DMS114 treated with DMSO at 0.1 percent for 48 hours (cell line): ENCODE measurements at regions not wholly inside any gene's neighbourhood (a gene's known extent, or its start where the extent isn't known, plus 50 kb on each side); places are given as distances from the start of the nearest gene placed in this dataset.

Experiments
- DNase-seq: peaks from one replicate; lab custom pipeline; 2025; ENCODE audit not compliant: unreplicated experiment; lab: John Stamatoyannopoulos, UW

- no peak for DNase-seq
Measured at GRCh38 chr14:101040538-101041442, 137.3 kb upstream of the RTL1 start.

- DNase-seq, result no peak
Measured at GRCh38 chr14:101043891-101044290, 140.4 kb upstream of the RTL1 start.

- no peak for DNase-seq
Measured at GRCh38 chr14:101044741-101045140, 141.2 kb upstream of the RTL1 start.

- no peak for DNase-seq
Measured at GRCh38 chr14:101045511-101045910, 142.0 kb upstream of the RTL1 start.

GRCh38 chr14:101046071-101046470 lies 142.5 kb upstream of the RTL1 start:
- no peak for DNase-seq

GRCh38 chr14:101047326-101047725 lies 143.8 kb upstream of the RTL1 start:
- no peak for DNase-seq

- DNase-seq, result no peak
Measured at GRCh38 chr14:101048766-101049165, 145.2 kb upstream of the RTL1 start.

- no peak for DNase-seq
Measured at GRCh38 chr14:101049511-101049910, 146.0 kb upstream of the RTL1 start.

GRCh38 chr14:101049942-101050341 lies 146.4 kb upstream of the RTL1 start:
- no peak for DNase-seq

GRCh38 chr14:101050901-101051490 lies 147.5 kb upstream of the RTL1 start:
- DNase-seq, result no peak

- DNase-seq, result no peak
Measured at GRCh38 chr14:101054671-101055070, 151.1 kb upstream of the RTL1 start.

GRCh38 chr14:101055106-101055662 lies 151.7 kb upstream of the RTL1 start:
- no peak for DNase-seq

- DNase-seq, result no peak
Measured at GRCh38 chr14:101055776-101056374, 152.4 kb upstream of the RTL1 start.

- no peak for DNase-seq
Measured at GRCh38 chr14:101056446-101056845, 152.9 kb upstream of the RTL1 start.

GRCh38 chr14:101057394-101057793 lies 153.9 kb upstream of the RTL1 start:
- DNase-seq, result no peak

- no peak for DNase-seq
Measured at GRCh38 chr14:101058571-101058970, 155.0 kb upstream of the RTL1 start.

GRCh38 chr14:101060171-101060601 lies 156.7 kb upstream of the RTL1 start:
- no peak for DNase-seq

- DNase-seq, result no peak
Measured at GRCh38 chr14:101061411-101062064, 158.0 kb upstream of the RTL1 start.

- no peak for DNase-seq
Measured at GRCh38 chr14:101062065-101062450, 158.5 kb upstream of the RTL1 start.

- no peak for DNase-seq
Measured at GRCh38 chr14:101062601-101063000, 159.1 kb upstream of the RTL1 start.

GRCh38 chr14:101063121-101063520 lies 159.6 kb upstream of the RTL1 start:
- no peak for DNase-seq
